OCI-LY3 (cell line): ENCODE measurements at regions not wholly inside any gene's neighbourhood (a gene's known extent, or its start where the extent isn't known, plus 50 kb on each side); places are given as distances from the start of the nearest gene placed in this dataset.

Experiments used
- H2AFZ ChIP-seq: fragments of 200-600, 300-600 bp; shearing (Covaris generic); 2 replicates; pipeline ENCODE4 v1.6.0; 2014; ENCODE audit warnings: antibody characterized with exemption, low read depth, low read length
- H3K27ac ChIP-seq: fragments of 200-600, 300-600 bp; sonication (generic); 2 replicates; pipeline ENCODE4 v1.5.1; 2014; ENCODE audit warnings: mild to moderate bottlenecking, low read length, moderate library complexity, mixed read lengths
- H3K27me3 ChIP-seq: fragments of 200-600, 300-600 bp; sonication (generic); 2 replicates; pipeline ENCODE4 v1.6.1; 2014; ENCODE audit warnings: low read depth, low read length, mixed read lengths
- H3K36me3 ChIP-seq: fragments of 200-600, 300-600 bp; sonication (generic); replicated peaks from 2 replicates; pipeline ENCODE3; 2014; ENCODE audit warnings: low read depth, low read length, mixed read lengths
- H3K4me1 ChIP-seq: fragments of 300-600, 200-600 bp; sonication (generic); 2 replicates; pipeline ENCODE4 v1.6.1; 2014; ENCODE audit warnings: low read length, mixed read lengths
- H3K4me2 ChIP-seq: fragments of 200-600, 300-600 bp; sonication (generic); 2 replicates; pipeline ENCODE4 v1.6.1; 2014; ENCODE audit warnings: low read length, mixed read lengths
- H3K4me3 ChIP-seq: fragments of 300-600, 200-600 bp; sonication (generic); 2 replicates; pipeline ENCODE4 v1.5.1; 2014; ENCODE audit warnings: antibody characterized with exemption, mild to moderate bottlenecking, low read length, moderate library complexity
- H3K79me2 ChIP-seq: fragments of 300-600, 200-600 bp; shearing (Covaris generic); 2 replicates; pipeline ENCODE4 v1.6.1; 2014; ENCODE audit warnings: mild to moderate bottlenecking, low read length, mixed read lengths
- H3K9ac ChIP-seq: fragments of 300-600, 200-600 bp; shearing (Covaris generic); 2 replicates; pipeline ENCODE4 v1.6.0; 2014; ENCODE audit warnings: mild to moderate bottlenecking, low read length, moderate library complexity
- H3K9me3 ChIP-seq: fragments of 200-600, 300-600 bp; shearing (Covaris generic); 2 replicates; pipeline ENCODE4 v1.6.1; 2014; ENCODE audit warnings: low read length, mixed read lengths; ENCODE audit not compliant: insufficient read depth
- H4K20me1 ChIP-seq: fragments of 200-600, 300-600 bp; sonication (generic); 2 replicates; pipeline ENCODE4 v1.6.1; 2016; ENCODE audit warnings: low read length, mixed read lengths; ENCODE audit not compliant: insufficient read depth
- EZH2phosphoT487 ChIP-seq: fragments of 200-600 bp; shearing (Covaris generic); IDR thresholded peaks from 2 replicates; pipeline ENCODE4 v1.6.1; 2018; ENCODE audit warnings: antibody characterized with exemption, mixed run types, low read depth
- TF ChIP-seq, protein P1 (sequence below): fragments of 200-600, 300-600 bp; sonication (generic); IDR thresholded peaks from 2 replicates; pipeline ENCODE4 v1.5.1; 2014; ENCODE audit warnings: antibody characterized with exemption, low read length, low read depth

DNA sequence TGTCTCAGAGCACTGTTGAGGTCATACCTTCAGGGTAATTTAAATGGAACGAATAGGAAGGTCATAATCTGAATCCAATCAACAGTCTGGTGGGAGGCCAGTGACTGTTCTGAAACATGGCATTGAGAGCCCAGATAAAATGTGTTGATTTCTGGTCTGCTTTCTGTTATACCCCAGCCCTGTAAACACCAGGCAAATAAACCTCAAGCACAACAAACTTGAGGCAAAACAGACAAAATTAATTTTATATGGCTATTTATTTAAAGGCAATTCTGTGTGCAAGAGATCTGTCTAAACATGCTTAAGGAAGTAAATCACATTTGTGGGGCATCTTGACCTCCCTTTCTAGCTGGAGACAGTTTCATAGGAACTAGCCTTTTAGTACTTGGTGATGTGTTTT is 140.9 kb upstream of the SPEF2 start:
- Histone ChIP-seq H3K27ac (no peak overlapping the region), H3K4me2 (no peak overlapping the region)

DNA sequence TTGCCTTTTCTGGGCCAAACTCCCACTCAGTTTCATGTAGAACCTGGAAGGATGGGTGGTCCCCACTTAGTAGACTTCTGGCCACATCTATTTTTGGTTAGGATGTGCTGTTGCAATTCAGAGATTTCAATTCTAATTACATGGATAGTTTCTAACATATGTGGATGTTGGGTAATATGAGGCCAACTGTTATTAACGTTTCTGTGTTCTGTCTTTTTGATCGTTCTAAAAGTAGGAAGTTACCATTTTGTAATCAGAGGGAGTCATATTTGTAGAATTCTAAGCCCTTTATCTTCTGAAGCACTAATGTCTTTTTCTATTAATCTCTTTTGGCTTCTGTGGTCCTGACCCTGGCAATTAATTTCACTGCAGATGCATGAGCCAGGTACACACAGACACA is 141.6 kb upstream of the SPEF2 start:
- Histone ChIP-seq H3K4me3 (no peak overlapping the region), H3K27me3 (no peaks in the 10 kb centered on the region), H2AFZ (no peak overlapping the region), H3K9ac (no peak overlapping the region), H3K27ac (no peak overlapping the region), H3K4me2 (no peak overlapping the region), H3K79me2 (no peaks in the 10 kb centered on the region), H3K9me3 (no peaks in the 10 kb centered on the region), H3K4me1 (peaks cover 21% of the 10 kb centered on the region), H3K36me3 (no peaks in the 10 kb centered on the region), H4K20me1 (no peaks in the 10 kb centered on the region)
- TF ChIP-seq, protein P1, sequence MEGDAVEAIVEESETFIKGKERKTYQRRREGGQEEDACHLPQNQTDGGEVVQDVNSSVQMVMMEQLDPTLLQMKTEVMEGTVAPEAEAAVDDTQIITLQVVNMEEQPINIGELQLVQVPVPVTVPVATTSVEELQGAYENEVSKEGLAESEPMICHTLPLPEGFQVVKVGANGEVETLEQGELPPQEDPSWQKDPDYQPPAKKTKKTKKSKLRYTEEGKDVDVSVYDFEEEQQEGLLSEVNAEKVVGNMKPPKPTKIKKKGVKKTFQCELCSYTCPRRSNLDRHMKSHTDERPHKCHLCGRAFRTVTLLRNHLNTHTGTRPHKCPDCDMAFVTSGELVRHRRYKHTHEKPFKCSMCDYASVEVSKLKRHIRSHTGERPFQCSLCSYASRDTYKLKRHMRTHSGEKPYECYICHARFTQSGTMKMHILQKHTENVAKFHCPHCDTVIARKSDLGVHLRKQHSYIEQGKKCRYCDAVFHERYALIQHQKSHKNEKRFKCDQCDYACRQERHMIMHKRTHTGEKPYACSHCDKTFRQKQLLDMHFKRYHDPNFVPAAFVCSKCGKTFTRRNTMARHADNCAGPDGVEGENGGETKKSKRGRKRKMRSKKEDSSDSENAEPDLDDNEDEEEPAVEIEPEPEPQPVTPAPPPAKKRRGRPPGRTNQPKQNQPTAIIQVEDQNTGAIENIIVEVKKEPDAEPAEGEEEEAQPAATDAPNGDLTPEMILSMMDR, result no peak
- no peak for TF ChIP-seq EZH2phosphoT487

More for the DNA sequence above, 140.9 kb upstream of the SPEF2 start:
- Histone ChIP-seq H4K20me1 (no peaks in the 10 kb centered on the region), H2AFZ (no peak overlapping the region), H3K27me3 (no peaks in the 10 kb centered on the region), H3K79me2 (no peaks in the 10 kb centered on the region), H3K36me3 (no peaks in the 10 kb centered on the region), H3K9me3 (no peaks in the 10 kb centered on the region), H3K9ac (no peak overlapping the region), H3K4me3 (no peak overlapping the region), H3K4me1 (peaks cover 18% of the 10 kb centered on the region)
- no peak for TF ChIP-seq EZH2phosphoT487
- TF ChIP-seq, protein P1, result no peak

DNA sequence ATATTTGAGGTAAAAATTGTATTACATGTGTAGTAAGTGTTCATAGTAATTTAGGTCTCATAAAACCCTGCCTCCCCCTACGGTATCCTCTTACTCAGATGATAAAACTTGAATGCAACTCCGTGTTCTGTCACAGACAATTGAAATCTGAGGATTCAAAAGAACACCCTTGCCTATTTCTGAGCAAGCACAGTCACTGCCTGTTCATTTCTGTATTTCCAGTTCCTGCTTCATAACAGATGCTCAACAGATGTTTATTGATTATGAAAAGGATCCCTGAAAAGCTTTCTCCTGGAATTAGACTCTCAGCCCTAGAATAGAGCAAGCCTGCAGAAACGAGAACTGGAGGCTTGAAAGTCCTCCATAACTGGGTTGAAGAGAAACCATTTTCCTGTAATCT is 144.1 kb upstream of the SPEF2 start:
- H4K20me1 ChIP-seq, result no peaks in the 10 kb centered on the region
- H3K4me1 ChIP-seq, result peaks cover 23% of the 10 kb centered on the region
- H3K4me2 ChIP-seq, result peak overlapping the region; percentile 46
- TF ChIP-seq EZH2phosphoT487, result no peak
- TF ChIP-seq, protein P1, result no peak
- no peaks in the 10 kb centered on the region for H3K9me3 ChIP-seq
- H3K36me3 ChIP-seq, result no peaks in the 10 kb centered on the region
- H3K27ac ChIP-seq, result no peak overlapping the region
- no peak overlapping the region for H3K9ac ChIP-seq
- H3K27me3 ChIP-seq, result no peaks in the 10 kb centered on the region
- H3K4me3 ChIP-seq, result no peak overlapping the region
- H2AFZ ChIP-seq, result no peak overlapping the region
- no peaks in the 10 kb centered on the region for H3K79me2 ChIP-seq

DNA sequence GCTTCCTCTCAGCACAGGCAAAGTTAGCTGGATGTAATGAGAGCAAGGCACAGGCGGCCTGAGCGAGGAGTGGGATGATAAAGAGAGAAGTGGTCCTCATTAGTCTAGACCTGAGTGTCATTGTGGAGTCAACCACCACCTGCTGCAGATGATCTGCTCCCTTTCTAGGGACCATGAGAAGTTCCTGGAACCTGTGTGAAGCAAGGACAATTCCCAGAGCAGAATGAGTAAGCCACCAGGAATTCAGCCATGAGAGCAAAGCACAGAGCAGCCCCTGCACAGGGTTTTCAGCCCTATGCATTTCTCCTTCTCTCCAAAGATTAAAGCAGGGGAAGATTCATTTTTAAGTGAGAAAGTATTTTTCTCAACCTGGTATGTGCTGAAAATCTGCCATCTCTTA is 146.8 kb upstream of the SPEF2 start:
- peaks cover 23% of the 10 kb centered on the region for H3K4me1 ChIP-seq
- H3K9me3 ChIP-seq, result no peaks in the 10 kb centered on the region
- H3K4me3 ChIP-seq, result 0 out of 2 replicates have a peak overlapping the region, but pooled peaks have one; percentile 20
- no peaks in the 10 kb centered on the region for H4K20me1 ChIP-seq
- no peak for TF ChIP-seq EZH2phosphoT487
- TF ChIP-seq, protein P1, result no peak
- no peaks in the 10 kb centered on the region for H3K36me3 ChIP-seq
- peak overlapping the region; percentile 45 for H3K4me2 ChIP-seq
- H3K27ac ChIP-seq, result no peak overlapping the region
- H3K27me3 ChIP-seq, result no peaks in the 10 kb centered on the region
- H3K79me2 ChIP-seq, result no peaks in the 10 kb centered on the region
- no peak overlapping the region for H3K9ac ChIP-seq
- H2AFZ ChIP-seq, result peak overlapping the region; percentile 53; the same call in 1 of the 2 replicates
